ENCODE measurements at regions not wholly inside any gene's neighbourhood (a gene's known extent, or its start where the extent isn't known, plus 50 kb on each side); places are given as distances from the start of the nearest gene placed in this dataset.

DNA sequence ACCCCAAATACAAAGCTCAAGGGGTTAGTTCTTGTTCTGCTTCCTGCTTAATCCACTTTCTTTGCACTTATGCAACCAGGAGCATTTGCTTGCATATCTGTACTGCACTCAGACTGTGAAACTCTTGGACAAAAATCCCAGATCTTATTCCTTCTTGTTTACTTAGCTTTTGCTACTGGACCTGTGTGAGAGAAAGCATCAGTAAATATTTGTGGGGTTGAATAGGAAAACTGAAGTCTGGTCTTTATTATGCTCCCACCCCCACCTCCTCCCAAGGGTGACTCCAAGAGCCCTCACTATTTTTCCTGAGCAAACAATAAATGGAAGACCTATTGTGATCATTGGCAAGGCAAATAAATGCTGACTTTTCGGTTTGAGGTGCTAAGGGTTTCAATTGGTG is 57.1 kb upstream of the VSTM2A start:
- in situ Hi-C loops (cut with MboI) (no loop called here), intact Hi-C loops (cut with micrococcal nuclease; ENCODE audit: unreplicated experiment) (no loop called here)
- Histone ChIP-seq H3K4me3 (no peak overlapping the region), H4K20me1 (ENCODE audit: control insufficient read depth, insufficient read depth) (no peaks in the 10 kb centered on the region), H3K9me3 (replicated peaks; ENCODE audit: control insufficient read depth, insufficient read depth, low read length) (no peaks in the 10 kb centered on the region), H3K4me1 (ENCODE audit: control insufficient read depth, insufficient read depth, low read length) (no peaks in the 10 kb centered on the region; the same call in 1 of the 2 replicates), H3K27ac (ENCODE audit: control insufficient read depth, insufficient read depth) (no peak overlapping the region), H3K79me2 (ENCODE audit: control insufficient read depth, insufficient read depth, low read length) (no peaks in the 10 kb centered on the region), H3K9ac (ENCODE audit: control insufficient read depth, insufficient read depth, low read length) (no peak overlapping the region), H3K4me2 (ENCODE audit: control insufficient read depth, insufficient read depth) (no peak overlapping the region), H2AFZ (ENCODE audit: control insufficient read depth, low read depth, low read length) (no peak overlapping the region), H3K36me3 (ENCODE audit: control insufficient read depth in 2 of 2, insufficient read depth in 2 of 2, low read length in 1 of 2) (no peaks in the 10 kb centered on the region), H3K27me3 (replicated peaks in 1 of 2; ENCODE audit: control insufficient read depth in 2 of 2, insufficient read depth in 2 of 2, low read length in 1 of 2) (no peaks in the 10 kb centered on the region)
- no peak for FAIRE-seq
- ChIA-PET SMC1A (ENCODE audit: uncharacterized antibody, unreplicated experiment) (no interaction called here), CTCF (no interaction called here), RAD21 (ENCODE audit: unreplicated experiment) (no interaction called here), POLR2A (no interaction called here)
- WGBS (ENCODE audit: insufficient coverage, insufficient replicate concordance, low lambda C conversion rate, missing lambda C conversion rate): 0% methylated on average over 1 of the region's 1 CpG
- DNase-seq (ENCODE audit: low read depth, low spot score): no peak
- no peak for ATAC-seq
- no TSS peak for BruUV-seq (replicated peaks)
- TF ChIP-seq, protein P1, sequence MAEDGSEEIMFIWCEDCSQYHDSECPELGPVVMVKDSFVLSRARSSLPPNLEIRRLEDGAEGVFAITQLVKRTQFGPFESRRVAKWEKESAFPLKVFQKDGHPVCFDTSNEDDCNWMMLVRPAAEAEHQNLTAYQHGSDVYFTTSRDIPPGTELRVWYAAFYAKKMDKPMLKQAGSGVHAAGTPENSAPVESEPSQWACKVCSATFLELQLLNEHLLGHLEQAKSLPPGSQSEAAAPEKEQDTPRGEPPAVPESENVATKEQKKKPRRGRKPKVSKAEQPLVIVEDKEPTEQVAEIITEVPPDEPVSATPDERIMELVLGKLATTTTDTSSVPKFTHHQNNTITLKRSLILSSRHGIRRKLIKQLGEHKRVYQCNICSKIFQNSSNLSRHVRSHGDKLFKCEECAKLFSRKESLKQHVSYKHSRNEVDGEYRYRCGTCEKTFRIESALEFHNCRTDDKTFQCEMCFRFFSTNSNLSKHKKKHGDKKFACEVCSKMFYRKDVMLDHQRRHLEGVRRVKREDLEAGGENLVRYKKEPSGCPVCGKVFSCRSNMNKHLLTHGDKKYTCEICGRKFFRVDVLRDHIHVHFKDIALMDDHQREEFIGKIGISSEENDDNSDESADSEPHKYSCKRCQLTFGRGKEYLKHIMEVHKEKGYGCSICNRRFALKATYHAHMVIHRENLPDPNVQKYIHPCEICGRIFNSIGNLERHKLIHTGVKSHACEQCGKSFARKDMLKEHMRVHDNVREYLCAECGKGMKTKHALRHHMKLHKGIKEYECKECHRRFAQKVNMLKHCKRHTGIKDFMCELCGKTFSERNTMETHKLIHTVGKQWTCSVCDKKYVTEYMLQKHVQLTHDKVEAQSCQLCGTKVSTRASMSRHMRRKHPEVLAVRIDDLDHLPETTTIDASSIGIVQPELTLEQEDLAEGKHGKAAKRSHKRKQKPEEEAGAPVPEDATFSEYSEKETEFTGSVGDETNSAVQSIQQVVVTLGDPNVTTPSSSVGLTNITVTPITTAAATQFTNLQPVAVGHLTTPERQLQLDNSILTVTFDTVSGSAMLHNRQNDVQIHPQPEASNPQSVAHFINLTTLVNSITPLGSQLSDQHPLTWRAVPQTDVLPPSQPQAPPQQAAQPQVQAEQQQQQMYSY (CRISPR knock-in tag; IDR thresholded peaks at IDR 0.05): no peak
- TF ChIP-seq POU2F2 (IDR thresholded peaks at IDR 0.05; ENCODE audit: borderline replicate concordance, low read depth, low read length) (no peak), SUZ12 (IDR thresholded peaks at IDR 0.05; ENCODE audit: unreplicated experiment) (no peak), FOXM1 (IDR thresholded peaks at IDR 0.05; ENCODE audit: low read depth, low read length) (no peak), POLR2AphosphoS5 (IDR thresholded peaks at IDR 0.05; ENCODE audit: low read length) (no peak), TCF12 (IDR thresholded peaks at IDR 0.05; ENCODE audit: low read depth, low read length) (no peak), ZBED1 (IDR thresholded peaks at IDR 0.05; ENCODE audit: borderline replicate concordance) (no peak), HDAC6 (IDR thresholded peaks at IDR 0.05; ENCODE audit: unreplicated experiment) (no peak), MTA2 (IDR thresholded peaks at IDR 0.05; ENCODE audit: low read depth) (no peak), EZH2 (IDR thresholded peaks at IDR 0.05; ENCODE audit: borderline replicate concordance, control insufficient read depth, low read depth, low read length) (no peak), POLR2AphosphoS2 (IDR thresholded peaks at IDR 0.05; ENCODE audit: low read depth, low read length) (no peak), RCOR1 (conservative IDR thresholded peaks at IDR 0.05; ENCODE audit: low read depth, low read length) (no peak), CREB1 (IDR thresholded peaks at IDR 0.05; ENCODE audit: low read depth) (no peak), STAT1 (conservative IDR thresholded peaks at IDR 0.05) (no peak), SIN3A (IDR thresholded peaks at IDR 0.05; ENCODE audit: low read depth, low read length) (no peak)
- TF ChIP-seq, protein P2, sequence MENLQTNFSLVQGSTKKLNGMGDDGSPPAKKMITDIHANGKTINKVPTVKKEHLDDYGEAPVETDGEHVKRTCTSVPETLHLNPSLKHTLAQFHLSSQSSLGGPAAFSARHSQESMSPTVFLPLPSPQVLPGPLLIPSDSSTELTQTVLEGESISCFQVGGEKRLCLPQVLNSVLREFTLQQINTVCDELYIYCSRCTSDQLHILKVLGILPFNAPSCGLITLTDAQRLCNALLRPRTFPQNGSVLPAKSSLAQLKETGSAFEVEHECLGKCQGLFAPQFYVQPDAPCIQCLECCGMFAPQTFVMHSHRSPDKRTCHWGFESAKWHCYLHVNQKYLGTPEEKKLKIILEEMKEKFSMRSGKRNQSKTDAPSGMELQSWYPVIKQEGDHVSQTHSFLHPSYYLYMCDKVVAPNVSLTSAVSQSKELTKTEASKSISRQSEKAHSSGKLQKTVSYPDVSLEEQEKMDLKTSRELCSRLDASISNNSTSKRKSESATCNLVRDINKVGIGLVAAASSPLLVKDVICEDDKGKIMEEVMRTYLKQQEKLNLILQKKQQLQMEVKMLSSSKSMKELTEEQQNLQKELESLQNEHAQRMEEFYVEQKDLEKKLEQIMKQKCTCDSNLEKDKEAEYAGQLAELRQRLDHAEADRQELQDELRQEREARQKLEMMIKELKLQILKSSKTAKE (IDR thresholded peaks at IDR 0.05; ENCODE audit: low read depth, poor library complexity, severe bottlenecking): no peak
- TF ChIP-seq, protein P3, sequence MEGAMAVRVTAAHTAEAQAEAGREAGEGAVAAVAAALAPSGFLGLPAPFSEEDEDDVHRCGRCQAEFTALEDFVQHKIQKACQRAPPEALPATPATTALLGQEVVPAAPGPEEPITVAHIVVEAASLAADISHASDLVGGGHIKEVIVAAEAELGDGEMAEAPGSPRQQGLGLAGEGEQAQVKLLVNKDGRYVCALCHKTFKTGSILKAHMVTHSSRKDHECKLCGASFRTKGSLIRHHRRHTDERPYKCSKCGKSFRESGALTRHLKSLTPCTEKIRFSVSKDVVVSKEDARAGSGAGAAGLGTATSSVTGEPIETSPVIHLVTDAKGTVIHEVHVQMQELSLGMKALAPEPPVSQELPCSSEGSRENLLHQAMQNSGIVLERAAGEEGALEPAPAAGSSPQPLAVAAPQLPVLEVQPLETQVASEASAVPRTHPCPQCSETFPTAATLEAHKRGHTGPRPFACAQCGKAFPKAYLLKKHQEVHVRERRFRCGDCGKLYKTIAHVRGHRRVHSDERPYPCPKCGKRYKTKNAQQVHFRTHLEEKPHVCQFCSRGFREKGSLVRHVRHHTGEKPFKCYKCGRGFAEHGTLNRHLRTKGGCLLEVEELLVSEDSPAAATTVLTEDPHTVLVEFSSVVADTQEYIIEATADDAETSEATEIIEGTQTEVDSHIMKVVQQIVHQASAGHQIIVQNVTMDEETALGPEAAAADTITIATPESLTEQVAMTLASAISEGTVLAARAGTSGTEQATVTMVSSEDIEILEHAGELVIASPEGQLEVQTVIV (IDR thresholded peaks at IDR 0.05; ENCODE audit: borderline replicate concordance, partially characterized antibody): no peak

All from GM12878 (cell line).